ENCODE measurements at regions not wholly inside any gene's neighbourhood (a gene's known extent, or its start where the extent isn't known, plus 50 kb on each side); places are given as distances from the start of the nearest gene placed in this dataset.
"Not testable (repeated sequence)": the region's sequence is repeated elsewhere in the genome, so short reads cannot be mapped to it uniquely, and the experiment has no call there.

DNA sequence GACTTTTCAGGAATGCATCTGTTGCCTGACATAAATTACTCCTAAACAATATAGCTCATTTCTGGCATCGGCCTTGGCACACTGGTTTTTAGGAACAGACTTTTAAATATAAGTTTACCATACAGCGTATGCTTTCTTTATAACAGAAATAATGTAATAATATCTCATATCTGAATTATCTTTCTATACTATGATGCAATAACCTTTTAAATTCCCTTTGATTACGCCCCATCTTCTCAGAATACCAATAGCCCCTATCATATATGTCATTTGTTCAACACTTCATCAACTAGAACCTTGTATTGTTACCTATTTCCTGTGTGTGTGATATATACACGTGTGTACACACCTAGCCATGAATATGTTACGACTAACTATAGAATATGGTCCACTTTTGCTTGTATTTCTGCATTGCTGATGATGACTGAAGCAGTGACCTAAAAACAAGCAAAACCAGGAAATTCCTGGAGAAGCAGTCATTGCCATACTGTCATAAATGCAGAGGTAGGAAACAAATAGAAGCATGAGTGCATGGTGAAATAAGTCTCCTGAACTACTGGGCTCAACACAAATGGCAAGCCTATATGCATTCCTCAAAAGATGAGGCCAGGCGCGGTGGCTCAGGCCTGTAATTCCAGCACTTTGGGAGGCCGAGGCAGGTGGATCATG lies 618.4 kb upstream of the NRP1 start:
- no peak for DNase-seq

DNA sequence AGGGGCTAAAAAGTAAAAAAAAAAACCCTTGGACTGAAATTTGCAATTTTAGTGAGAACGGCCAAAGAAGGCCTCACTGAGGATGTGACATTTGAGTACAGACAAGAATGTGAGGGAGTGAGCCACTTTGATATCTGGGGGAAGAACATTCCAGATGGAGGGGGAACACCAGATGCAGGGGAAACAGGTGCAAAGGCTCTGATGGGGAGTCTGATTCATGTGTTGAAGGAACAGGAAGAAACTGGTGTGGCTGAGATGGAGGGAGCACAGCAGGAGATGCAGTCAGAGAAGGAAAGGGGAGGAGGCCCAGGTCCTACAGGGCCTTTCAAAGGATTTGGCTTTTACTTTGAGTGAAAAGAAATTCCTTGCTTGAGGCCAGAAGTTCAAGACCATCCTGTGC lies 615.7 kb upstream of the NRP1 start:
- DNase-seq: no peak

DNA sequence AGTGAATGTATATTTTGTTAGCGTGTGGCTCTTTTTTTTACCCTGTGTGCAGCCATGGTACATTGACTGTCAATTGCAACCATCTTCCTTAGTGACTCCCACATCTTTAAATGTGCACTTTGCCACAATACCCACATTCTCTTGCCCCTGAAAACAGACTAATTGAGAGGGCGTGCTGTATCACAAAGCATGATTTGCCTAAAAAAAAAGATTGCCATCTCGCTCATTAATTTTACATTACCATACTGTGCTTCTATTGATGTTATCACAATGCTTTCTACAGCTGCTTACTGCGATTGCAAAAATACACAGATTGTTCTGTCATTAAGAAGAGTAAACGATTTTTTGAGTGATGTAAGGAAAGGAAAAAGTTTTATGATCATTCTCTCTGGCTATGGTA lies 613.1 kb upstream of the NRP1 start:
- no peak for DNase-seq

- no peak for DNase-seq
Observed at GRCh38 chr10:33945051-33945450, 610.6 kb upstream of the NRP1 start.

DNA sequence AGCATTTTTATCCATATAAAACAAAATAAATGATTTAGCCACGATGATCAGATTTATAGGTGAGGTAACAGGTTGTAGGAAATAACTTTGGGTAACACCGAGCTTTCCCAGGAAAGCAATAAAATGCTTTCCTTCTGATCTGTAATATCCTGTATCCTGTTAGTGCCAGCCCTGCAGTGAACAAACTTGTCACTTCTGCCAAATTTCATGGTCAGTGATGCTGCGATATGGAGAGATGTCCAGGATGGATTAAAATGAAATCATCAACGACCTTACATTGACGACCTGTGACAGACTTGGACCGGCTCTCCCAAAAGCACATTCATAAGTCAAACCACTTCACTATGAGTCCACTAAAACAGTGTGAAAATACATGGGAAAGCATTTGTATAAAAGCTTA lies 608.0 kb upstream of the NRP1 start:
- no peak for DNase-seq

DNA sequence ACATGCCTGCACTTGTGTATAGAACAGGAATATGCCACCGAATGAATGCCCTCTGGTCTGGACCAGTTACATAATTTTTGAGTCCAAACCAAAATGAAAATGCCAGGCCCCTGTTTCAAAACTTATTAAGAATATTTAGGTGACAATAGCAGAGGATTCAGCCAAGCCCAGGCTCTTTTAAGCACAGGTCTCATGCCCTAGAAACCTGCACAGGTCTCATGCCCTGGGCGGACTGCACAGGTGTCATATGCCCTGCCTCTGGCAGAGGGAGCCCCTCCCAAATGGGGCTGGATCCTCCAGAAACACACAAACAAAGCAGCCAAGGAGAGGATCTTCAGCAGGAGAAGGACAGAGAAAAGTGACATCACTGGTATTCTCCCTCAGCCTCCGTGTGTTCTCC lies 605.4 kb upstream of the NRP1 start:
- DNase-seq: no peak

GRCh38 chr10:33939410-33939809 lies 604.9 kb upstream of the NRP1 start:
- DNase-seq: no peak

DNA sequence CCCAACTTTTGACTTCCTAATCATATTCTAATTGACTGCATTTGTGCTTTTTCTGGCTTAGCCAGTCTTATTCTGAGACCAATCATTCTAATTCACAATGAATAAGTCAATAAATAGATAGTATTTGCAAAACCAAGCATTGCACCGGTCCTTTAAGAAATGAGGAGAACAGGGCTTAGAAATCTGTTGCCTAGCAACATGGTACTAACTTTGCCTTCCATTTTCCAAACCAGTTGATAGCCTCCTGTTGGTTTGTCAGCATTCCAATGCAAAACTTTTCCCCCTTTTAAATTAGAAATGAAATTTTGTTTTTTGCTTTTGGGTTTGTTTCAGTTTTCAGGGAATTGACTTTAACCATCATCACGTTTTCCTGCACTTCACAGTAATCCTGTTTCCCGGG lies 603.5 kb upstream of the NRP1 start:
- no peak for DNase-seq

DNA sequence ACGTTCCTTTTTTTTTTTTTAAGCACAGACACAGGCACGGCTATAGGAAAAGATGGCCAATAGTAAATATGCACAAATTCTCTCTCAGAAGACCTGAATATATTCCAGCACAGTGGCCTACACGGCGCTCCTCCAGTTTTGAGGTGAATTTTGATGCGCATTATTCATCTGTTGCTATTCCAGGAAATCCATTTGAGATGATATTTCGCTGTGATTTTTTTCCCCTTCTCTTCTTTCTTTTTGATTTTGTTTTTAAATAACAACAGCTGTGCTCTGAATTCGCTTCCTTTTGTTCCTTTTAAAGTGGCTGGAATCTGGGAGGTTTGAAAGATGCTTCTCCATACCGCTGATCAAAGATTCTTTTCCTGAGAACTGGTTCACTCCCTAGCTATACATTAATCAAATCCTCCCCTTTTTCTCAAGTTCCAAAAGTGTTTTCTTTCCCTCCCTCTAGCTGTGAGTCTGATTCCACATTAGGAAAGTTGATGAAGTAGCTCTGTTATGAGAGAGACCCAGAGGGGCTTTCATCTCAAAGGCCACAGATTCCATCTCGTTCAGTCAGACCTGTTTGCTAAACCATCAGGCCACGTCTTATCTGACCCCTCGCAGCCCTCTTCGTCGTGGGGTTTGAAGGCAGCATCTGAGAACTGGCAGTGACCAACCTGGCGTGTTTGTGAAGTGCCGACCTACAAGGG lies 602.7 kb upstream of the NRP1 start:
- no peak for DNase-seq

- DNase-seq: no peak
Observed at GRCh38 chr10:33935350-33935749, 600.9 kb upstream of the NRP1 start.

DNA sequence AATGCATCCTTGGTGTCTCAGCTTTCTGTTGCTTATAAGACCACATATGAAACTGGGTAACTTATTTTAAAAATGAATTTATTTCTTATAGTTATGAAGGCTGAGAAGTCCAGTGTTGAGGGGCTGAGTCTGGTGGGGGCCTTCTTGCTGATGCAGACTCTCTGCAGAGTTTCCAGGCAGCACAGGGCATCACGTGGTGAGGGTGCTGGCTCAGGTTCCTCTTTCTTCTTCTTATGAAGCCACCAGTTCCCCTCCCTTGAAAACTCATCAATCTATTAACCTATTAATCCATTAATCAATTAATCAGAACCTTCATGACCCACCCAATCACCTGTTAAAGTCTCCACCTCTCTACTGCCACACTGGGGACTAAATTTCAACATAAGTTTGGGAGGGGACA lies 595.6 kb upstream of the NRP1 start:
- no peak for DNase-seq

GRCh38 chr10:33927347-33927746 lies 592.9 kb upstream of the NRP1 start:
- DNase-seq: no peak

GRCh38 chr10:33921970-33922605 lies 587.6 kb upstream of the NRP1 start:
- no peak for DNase-seq

DNA sequence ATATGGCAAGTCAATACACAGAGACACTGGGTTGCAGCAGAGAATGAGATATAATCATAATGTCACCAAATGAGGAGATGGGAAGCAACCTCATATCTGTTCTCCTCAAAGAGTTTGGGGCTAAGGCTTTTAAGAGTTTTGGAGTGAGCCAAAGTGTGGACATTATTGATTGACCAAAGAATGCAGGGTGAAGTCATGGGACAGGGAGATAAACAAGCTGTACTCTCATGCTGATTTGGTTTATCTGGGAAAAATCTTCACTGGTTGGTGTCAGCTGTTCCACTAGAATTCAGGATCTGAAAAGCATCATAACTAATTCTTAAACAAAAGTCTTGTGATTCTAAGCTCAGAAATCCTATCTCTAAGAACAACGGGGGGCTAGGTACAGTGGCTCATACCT lies 585.9 kb upstream of the NRP1 start:
- DNase-seq: no peak

- no peak for DNase-seq
Observed at GRCh38 chr10:33919244-33919643, 584.8 kb upstream of the NRP1 start.

GRCh38 chr10:33917069-33917780 lies 582.8 kb upstream of the NRP1 start:
- DNase-seq: no peak

GRCh38 chr10:33914746-33915145 lies 580.3 kb upstream of the NRP1 start:
- no peak for DNase-seq

GRCh38 chr10:33913194-33913593 lies 578.7 kb upstream of the NRP1 start:
- DNase-seq: no peak

DNA sequence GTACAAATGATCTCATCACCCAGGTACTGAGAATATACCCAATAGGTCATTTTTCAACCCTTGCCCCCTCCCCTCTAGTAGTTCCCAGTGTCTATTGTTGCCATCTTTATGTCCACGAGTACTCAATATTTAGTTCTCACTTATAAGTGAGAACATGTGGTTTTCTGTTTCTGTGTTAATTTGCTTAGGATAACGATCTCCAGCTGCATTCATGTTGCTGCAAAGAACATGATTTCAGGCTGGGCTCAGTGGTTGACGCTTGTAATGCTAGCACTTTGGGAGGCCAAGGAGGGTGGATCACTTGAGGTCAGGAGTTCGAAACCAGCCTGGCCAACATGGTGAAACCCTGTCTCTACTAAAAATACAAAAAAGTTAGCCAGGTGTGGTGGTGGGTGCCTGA lies 575.0 kb upstream of the NRP1 start:
- not testable (repeated sequence) for DNase-seq

- no peak for DNase-seq
Observed at GRCh38 chr10:33901166-33901565, 566.7 kb upstream of the NRP1 start.

GRCh38 chr10:33900596-33900995 lies 566.1 kb upstream of the NRP1 start:
- DNase-seq: no peak

DNA sequence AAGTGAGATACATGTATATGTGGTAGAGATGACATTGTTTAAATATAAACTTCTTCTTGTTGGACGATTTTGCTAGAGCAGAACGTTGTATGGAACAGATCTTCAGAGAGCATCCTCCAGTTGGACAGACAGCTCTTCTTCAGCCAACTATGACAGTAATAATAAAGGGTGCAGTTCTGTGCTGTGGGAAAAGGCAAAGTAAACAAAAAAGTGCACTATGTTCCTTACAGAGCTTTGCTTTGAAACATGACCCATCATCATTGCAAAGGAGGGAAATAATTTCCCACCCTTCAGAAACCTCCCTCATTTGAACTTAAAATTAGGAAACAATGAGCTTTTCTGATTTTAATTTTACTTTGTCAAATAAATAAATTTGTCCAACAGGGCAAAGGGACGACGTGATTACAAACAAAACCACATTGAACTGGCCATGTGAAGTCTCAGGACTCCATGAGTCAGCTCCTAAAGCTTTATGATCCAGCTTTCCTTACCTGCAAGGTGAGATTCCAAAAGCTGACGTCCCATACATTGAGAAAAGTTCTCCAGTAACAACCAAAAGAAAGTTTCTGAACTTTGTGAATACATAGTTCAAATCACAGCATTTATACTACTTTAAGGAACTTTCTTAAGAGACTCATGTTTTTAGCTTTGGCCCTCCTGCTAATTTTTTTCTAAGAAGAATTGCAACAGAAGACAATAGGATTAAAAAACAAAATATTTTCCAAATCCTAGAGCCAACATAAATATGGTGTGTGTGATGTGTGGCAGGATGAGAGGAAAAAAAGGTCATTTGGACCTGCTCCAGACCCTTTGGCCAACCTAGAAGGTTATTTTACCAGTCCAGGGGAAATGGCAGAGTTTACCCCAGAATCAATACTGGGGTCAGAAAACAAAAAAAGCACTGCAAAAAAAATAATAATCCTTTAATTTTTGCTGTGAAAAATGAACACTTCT lies 565.4 kb upstream of the NRP1 start:
- DNase-seq: no peak

Measured in activated CD4-positive, alpha-beta T cell treated with anti-CD3 and anti-CD28 coated beads, Interleukin-2, amount 50 U/mL, for 16 hours (primary cell).